ENCODE measurements at regions not wholly inside any gene's neighbourhood (a gene's known extent, or its start where the extent isn't known, plus 50 kb on each side); places are given as distances from the start of the nearest gene placed in this dataset.
A peak's percentile ranks its signal among the peaks of the same experiment; 100 is the strongest.
"Not testable (repeated sequence)": the region's sequence is repeated elsewhere in the genome, so short reads cannot be mapped to it uniquely, and the experiment has no call there.

GRCh38 chr7:87007038-87007437, 52.4 kb downstream of the ELAPOR2 start:
- no peak for DNase-seq (ENCODE audit: low spot score)

- DNase-seq (ENCODE audit: low spot score), result no peak
Observed at GRCh38 chr7:87004956-87005355, 54.5 kb downstream of the ELAPOR2 start.

GRCh38 chr7:87003872-87004798, 55.3 kb downstream of the ELAPOR2 start:
- DNase-seq (ENCODE audit: low spot score), result peak; percentile 61

- no peak for DNase-seq (ENCODE audit: low spot score)
Observed at GRCh38 chr7:87001214-87001613, 58.2 kb downstream of the ELAPOR2 start.

- peak; percentile 51 for DNase-seq (ENCODE audit: low spot score)
Observed at GRCh38 chr7:87000344-87000743, 59.1 kb downstream of the ELAPOR2 start.

GRCh38 chr7:86999750-87000149, 59.7 kb downstream of the ELAPOR2 start:
- DNase-seq (ENCODE audit: low spot score), result no peak

- peak; percentile 33 for DNase-seq (ENCODE audit: low spot score)
Observed at GRCh38 chr7:86995814-86996213, 63.6 kb downstream of the ELAPOR2 start.

- DNase-seq (ENCODE audit: low spot score), result no peak
Observed at GRCh38 chr7:86995052-86995725, 64.3 kb downstream of the ELAPOR2 start.

GRCh38 chr7:86991771-86992191, 67.7 kb downstream of the ELAPOR2 start:
- no peak for DNase-seq (ENCODE audit: low spot score)

- DNase-seq (ENCODE audit: low spot score), result no peak
Observed at GRCh38 chr7:86991093-86991769, 68.2 kb downstream of the ELAPOR2 start.

- DNase-seq (ENCODE audit: low spot score), result no peak
Observed at GRCh38 chr7:86989407-86989806, 70.0 kb downstream of the ELAPOR2 start.

GRCh38 chr7:86987834-86988233, 71.6 kb downstream of the ELAPOR2 start:
- not testable (repeated sequence) for DNase-seq (ENCODE audit: low spot score)

GRCh38 chr7:86987358-86987757, 72.1 kb downstream of the ELAPOR2 start:
- not testable (repeated sequence) for DNase-seq (ENCODE audit: low spot score)

GRCh38 chr7:86985342-86985741, 74.1 kb downstream of the ELAPOR2 start:
- DNase-seq (ENCODE audit: low spot score), result not testable (repeated sequence)

GRCh38 chr7:86983654-86984053, 75.8 kb downstream of the ELAPOR2 start:
- DNase-seq (ENCODE audit: low spot score), result not testable (repeated sequence)

- not testable (repeated sequence) for DNase-seq (ENCODE audit: low spot score)
Observed at GRCh38 chr7:86981937-86982336, 77.5 kb downstream of the ELAPOR2 start.

GRCh38 chr7:86981127-86981526, 78.3 kb downstream of the ELAPOR2 start:
- no peak for DNase-seq (ENCODE audit: low spot score)

GRCh38 chr7:86980223-86980622, 79.2 kb downstream of the ELAPOR2 start:
- no peak for DNase-seq (ENCODE audit: low spot score)

GRCh38 chr7:86978808-86979506, 80.5 kb downstream of the ELAPOR2 start:
- DNase-seq (ENCODE audit: low spot score), result no peak

GRCh38 chr7:86976958-86977357, 82.5 kb downstream of the ELAPOR2 start:
- no peak for DNase-seq (ENCODE audit: low spot score)

- DNase-seq (ENCODE audit: low spot score), result no peak
Observed at GRCh38 chr7:86975914-86976313, 83.5 kb downstream of the ELAPOR2 start.

- DNase-seq (ENCODE audit: low spot score), result no peak
Observed at GRCh38 chr7:86975449-86975848, 84.0 kb downstream of the ELAPOR2 start.
